ENCODE measurements at regions not wholly inside any gene's neighbourhood (a gene's known extent, or its start where the extent isn't known, plus 50 kb on each side); places are given as distances from the start of the nearest gene placed in this dataset.

GRCh38 chr10:78375854-78376785 is 342.5 kb downstream of the RPS24 start:
- DNase-seq, result no peak

DNA sequence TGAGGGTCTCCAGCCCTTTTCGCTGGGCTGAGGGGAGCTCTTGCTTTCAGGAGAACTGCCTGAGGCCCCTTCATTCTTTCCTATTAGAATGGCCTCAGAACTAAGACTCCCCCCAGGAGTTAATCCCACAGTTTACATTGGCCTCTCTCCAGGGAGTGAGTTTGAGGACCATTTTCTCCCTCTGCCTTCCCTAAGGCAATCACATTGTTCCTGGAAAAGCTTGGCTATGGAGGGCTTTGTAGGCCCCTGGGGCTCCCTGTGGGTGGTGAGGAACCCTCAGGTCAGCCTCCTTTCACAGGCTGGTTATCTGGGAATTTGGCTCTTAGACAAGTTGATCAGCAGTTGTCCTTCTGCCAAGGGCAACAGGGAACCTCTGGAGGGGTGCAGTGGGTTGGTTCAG is 343.7 kb downstream of the RPS24 start:
- no peak for DNase-seq

- no peak for DNase-seq
Measured at GRCh38 chr10:78378192-78378591, 344.5 kb downstream of the RPS24 start.

DNA sequence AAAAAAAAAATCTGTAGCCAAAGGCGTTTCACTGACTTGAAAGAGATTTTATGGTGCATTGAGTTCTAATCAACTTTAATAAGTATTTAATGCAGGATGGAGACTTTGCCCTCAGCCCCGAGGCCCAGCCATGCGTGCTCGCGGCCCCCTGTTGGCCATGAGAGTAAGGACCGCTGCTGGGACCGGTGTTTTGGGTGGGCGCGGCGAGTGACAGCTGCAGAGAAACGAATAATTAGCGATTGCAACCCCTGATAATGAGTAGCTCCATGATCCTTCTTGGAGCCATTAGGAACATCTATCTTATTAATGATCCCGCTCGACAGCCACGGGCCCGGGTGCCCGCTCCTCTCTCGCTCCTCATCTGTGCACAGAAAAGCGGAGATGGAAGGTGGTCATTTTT is 347.4 kb downstream of the RPS24 start:
- no peak for DNase-seq

GRCh38 chr10:78382047-78382446 is 348.4 kb downstream of the RPS24 start:
- DNase-seq, result no peak

DNA sequence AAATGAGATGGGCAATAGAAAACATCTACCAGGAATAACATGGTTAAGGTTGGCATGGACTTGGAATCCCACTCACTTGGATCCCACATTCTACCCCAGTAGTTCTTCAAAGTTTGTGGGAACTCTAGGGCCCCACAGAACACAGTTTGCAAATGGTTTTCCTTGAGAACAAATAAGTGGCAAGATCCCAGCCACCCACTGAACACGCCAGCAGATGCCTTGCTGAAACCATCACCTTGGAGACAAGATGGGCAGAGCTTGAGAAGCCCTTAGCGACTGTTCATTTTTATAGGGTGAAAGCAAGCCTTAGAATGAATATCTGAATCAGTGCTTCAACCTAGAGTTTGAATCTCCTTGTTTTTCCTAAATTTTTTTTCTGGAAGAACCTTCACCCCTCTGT is 349.1 kb downstream of the RPS24 start:
- no peak for DNase-seq

DNA sequence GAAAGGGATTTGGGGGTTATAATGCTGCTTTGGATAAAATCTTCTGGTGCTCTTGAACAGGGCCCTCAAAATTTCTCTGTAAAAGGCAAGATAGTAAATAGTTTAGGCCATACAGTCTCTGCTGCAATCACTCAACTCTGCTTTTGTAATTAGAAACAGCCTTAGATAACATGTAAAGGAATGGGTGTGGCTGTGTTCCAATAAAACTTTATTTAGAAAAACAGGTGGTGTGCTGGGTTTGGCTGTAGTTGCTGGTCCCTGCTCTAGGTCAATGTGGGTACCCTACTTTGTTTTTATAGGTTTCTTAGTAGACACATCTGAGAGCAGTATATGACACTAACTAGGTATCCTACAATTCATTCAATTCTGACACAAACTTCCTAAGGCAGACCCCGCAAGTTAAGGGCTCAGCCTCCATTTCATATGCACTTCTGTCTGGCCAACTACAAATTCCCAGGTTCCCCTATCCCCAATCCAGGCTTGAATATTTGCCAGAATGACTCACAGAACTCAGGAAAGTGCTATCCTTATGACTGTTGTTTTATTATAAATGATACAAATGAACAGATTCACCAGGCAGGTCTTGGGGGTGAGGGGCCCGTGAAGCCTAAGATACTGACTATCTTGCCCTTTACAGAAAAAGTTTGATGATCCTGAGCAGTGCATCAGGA is 349.9 kb downstream of the RPS24 start:
- no peak for DNase-seq

DNA sequence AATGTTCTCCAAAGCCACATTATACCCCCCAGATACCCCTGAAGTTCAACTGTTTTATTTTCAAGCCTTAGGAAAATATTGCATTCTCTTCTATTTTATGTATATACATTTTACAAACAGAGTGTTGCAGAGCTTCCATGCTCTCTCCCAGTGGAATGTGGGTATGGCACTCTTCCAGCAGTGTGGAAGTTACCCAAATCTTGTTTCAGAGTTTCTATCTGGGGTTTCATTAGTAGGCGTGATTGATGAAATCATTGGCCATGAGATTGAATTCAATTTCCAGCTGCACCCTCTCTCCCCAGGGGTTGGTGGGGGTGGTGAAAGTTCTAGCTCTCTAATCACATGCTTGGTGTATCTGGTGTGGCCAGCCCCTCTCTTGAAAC is 350.4 kb downstream of the RPS24 start:
- DNase-seq, result no peak

DNA sequence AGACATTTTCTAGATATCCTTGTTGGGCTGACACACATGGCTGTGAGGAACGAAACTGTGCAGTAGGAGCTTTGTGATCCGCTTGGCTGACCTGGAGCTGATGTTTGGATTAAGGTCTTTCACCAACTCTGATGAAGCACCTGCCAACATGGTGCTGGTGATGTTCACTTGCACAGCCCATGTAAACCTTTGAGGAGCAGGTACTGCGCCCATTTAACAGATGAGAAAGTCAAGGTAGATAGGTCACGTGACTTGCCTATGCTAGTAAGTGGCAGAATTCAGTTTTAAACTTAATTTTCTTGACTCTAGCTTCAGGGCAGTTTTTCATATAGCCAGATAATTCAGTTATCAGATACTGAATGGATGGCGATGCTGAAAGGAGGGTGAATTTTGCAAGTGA is 351.9 kb downstream of the RPS24 start:
- DNase-seq, result no peak

- DNase-seq, result no peak
Measured at GRCh38 chr10:78386509-78386908, 352.8 kb downstream of the RPS24 start.

- no peak for DNase-seq
Measured at GRCh38 chr10:78388331-78389050, 354.8 kb downstream of the RPS24 start.

GRCh38 chr10:78389419-78389818 is 355.8 kb downstream of the RPS24 start:
- no peak for DNase-seq

DNA sequence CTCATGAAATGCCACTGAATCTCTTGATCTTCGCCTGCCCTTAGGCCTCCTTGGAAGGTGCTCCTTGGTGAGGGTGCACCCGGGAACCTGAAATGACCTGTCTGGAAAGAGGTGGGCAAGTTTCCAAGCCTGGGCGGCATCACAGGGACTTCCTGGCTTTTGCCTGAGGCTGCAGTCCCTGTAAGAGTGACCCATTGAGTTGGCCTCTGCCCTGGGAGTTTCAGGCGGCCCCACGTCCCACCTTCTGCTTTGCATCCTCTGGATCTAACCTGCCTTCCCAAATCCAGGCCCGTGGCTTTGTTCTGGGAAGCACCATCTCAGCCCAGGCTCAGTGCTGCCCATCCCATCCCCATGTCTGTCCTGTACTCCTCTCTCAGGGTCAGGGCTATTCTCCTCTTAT is 356.4 kb downstream of the RPS24 start:
- DNase-seq, result no peak

GRCh38 chr10:78390817-78391216 is 357.2 kb downstream of the RPS24 start:
- no peak for DNase-seq

DNA sequence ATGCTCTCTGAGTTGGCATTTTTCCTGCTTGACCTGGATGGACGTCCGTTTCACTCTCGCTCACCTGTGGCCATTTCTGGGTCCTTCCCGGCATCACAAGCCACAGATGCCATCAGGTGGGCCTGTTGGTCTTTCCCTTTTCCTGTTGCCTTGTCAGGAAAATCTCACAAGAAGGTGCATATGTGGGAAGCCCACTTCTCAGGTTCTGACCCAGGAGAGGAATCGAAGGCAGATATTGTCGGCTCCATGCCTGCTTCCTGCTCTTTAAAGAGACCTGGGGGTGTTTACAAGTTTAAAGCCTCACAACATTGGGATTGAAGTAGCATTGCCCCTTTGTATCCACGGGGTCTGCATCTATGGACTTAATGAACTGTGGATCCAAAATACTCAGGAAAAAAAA is 357.9 kb downstream of the RPS24 start:
- no peak for DNase-seq

- no peak for DNase-seq
Measured at GRCh38 chr10:78392197-78392596, 358.5 kb downstream of the RPS24 start.

DNA sequence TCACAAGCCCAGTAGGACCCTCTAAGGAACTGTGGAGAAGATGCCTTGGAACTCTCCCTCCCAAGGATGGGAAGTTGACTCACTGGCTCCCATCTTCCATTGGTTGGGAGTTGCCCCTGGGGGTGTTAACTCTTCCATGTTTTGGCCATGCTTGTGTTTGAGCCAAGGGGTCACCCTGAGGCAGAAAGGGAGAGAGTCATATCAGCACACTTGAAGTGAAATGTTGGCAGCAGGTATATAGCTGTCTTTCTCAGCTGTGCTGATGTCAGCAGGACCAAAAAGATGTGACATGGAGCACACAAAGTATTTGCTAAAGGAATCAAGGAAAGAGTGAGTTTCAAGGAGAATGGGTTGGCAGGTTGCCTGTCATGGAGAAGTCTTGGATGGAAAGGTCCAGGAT is 359.4 kb downstream of the RPS24 start:
- no peak for DNase-seq

DNA sequence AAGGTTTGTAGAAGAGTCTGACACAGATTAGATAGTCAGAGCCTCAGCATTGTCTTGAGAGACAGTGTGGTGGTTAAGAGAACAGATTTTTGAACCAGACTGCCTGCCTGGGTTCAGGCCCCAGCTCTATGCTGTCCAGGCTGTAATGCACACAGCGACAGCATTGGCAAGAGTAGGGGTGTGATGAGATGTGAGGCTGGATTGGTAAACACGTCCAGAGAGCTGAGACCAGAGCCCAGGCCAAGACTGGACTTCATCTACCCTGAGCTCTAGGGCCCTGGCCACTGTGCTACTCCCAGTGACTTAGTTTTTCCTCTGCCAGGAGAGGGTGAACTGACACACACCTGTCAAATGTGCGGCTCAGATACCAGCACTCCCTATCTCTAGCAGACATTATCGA is 360.4 kb downstream of the RPS24 start:
- DNase-seq, result no peak

GRCh38 chr10:78395162-78395561 is 361.5 kb downstream of the RPS24 start:
- no peak for DNase-seq

DNA sequence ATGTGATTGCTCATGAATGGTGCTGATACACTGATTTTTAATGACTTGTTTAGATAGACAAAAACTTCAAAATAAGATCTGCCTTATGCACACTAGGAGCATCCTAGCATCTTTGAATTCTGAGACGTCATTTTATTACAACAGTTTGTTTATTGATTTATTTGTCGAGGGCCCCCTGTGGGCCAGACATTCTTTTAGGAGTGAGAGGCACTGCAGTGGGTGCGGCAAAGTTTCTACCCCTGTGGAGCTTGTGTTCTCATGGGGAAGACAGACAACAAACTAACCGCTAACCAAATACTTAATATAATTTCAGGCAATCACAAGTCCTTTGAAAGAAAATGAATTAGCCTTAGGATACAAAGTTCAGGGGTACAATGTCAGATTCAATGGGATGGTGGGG is 363.1 kb downstream of the RPS24 start:
- DNase-seq, result no peak

DNA sequence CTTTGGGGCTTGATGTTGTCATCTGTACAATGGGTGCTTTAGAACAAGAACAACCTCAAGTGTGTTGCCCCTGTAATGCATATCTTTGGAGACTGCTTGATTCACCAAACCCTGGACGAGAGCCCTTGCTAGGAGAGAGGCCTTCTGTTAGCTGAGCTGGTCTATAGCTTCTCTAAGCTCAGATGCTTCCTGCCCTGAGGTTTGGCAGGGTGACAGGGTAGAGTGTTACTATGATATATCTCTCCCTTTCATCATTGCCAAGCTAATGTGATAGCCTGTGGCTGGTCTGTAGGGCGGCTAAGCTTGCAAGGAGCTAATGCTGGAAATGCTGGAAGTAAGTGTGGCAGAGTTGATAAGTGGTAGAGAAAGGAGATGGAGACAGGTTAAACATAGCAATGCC is 364.1 kb downstream of the RPS24 start:
- DNase-seq, result no peak

DNA sequence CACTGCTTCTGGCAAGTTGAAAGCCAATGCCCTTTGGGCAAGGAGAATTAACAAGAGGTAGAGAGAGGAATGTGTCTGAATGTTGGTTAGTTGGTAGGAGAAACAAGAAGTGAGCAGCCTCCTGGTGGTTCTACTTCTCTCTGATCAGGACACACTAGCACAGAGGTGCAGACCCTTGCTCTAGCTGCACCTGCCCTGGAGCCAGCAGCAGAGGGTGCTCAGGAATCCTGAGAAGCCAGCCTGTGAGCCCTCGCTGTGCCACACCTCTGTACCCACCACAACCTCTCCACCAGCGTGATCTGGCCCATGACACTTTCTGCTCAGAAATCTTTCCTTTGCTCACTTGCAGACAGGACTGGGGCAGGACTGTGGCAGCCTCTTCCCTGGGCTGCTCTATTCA is 364.7 kb downstream of the RPS24 start:
- no peak for DNase-seq

- no peak for DNase-seq
Measured at GRCh38 chr10:78401624-78402367, 368.1 kb downstream of the RPS24 start.
